Nephron progenitor cell (in vitro differentiated cells): ENCODE measurements at regions not wholly inside any gene's neighbourhood (a gene's known extent, or its start where the extent isn't known, plus 50 kb on each side); places are given as distances from the start of the nearest gene placed in this dataset.

ENCODE experiments used
- DNase-seq: peaks from one replicate; pipeline ENCODE4 v3.0.0; 2021
- H3K27ac Mint-ChIP-seq: 2 replicates; pipeline ENCODE4 v1.8.0; 2021; ENCODE audit warnings: mild to moderate bottlenecking, moderate library complexity, mixed read lengths
- H3K27me3 Mint-ChIP-seq: 2 replicates; pipeline ENCODE4 v1.8.0; 2021; ENCODE audit warnings: mild to moderate bottlenecking, low read depth, mixed read lengths; ENCODE audit not compliant: poor library complexity
- H3K36me3 Mint-ChIP-seq: 2 replicates; pipeline ENCODE4 v1.8.0; 2021; ENCODE audit warnings: low read depth, mixed read lengths
- H3K4me1 Mint-ChIP-seq: 2 replicates; pipeline ENCODE4 v1.8.0; 2021; ENCODE audit warnings: mixed read lengths
- H3K4me3 Mint-ChIP-seq: 2 replicates; pipeline ENCODE4 v1.8.0; 2021; ENCODE audit warnings: mild to moderate bottlenecking, moderate library complexity, mixed read lengths
- H3K9me3 Mint-ChIP-seq: 2 replicates; pipeline ENCODE4 v1.8.0; 2021; ENCODE audit warnings: mild to moderate bottlenecking, moderate library complexity, mixed read lengths
- CTCF ChIP-seq: fragments of 200-600 bp; sonication (generic); IDR thresholded peaks from 2 replicates; pipeline ENCODE4 v1.5.0; 2021; ENCODE audit warnings: antibody characterized with exemption

- Mint-ChIP-seq H3K4me1 (no peaks in the 10 kb centered on the region), H3K27me3 (peaks cover 24% of the 10 kb centered on the region), H3K9me3 (no peaks in the 10 kb centered on the region), H3K27ac (no peak overlapping the region), H3K4me3 (no peak overlapping the region), H3K36me3 (no peaks in the 10 kb centered on the region)
- no peak for TF ChIP-seq CTCF
- DNase-seq = no peak
These were observed 115.6 kb downstream of the GGTLC2 start for GRCh38 chr22:22759889-22760546.

GRCh38 chr22:22761606-22761962 is 117.2 kb downstream of the GGTLC2 start:
- H3K27me3 Mint-ChIP-seq = peaks cover 30% of the 10 kb centered on the region
- DNase-seq = no peak
- no peak for TF ChIP-seq CTCF
- no peak overlapping the region for H3K27ac Mint-ChIP-seq
- no peaks in the 10 kb centered on the region for H3K4me1 Mint-ChIP-seq
- H3K4me3 Mint-ChIP-seq = no peak overlapping the region
- H3K36me3 Mint-ChIP-seq = no peaks in the 10 kb centered on the region
- H3K9me3 Mint-ChIP-seq = no peaks in the 10 kb centered on the region

GRCh38 chr22:22761963-22762772 is 117.8 kb downstream of the GGTLC2 start:
- H3K36me3 Mint-ChIP-seq = no peaks in the 10 kb centered on the region
- no peak for DNase-seq
- H3K27ac Mint-ChIP-seq = no peak overlapping the region
- H3K4me1 Mint-ChIP-seq = no peaks in the 10 kb centered on the region
- peaks cover 35% of the 10 kb centered on the region for H3K27me3 Mint-ChIP-seq
- no peak for TF ChIP-seq CTCF
- H3K4me3 Mint-ChIP-seq = no peak overlapping the region
- H3K9me3 Mint-ChIP-seq = no peaks in the 10 kb centered on the region

- no peak overlapping the region for H3K27ac Mint-ChIP-seq
- H3K4me1 Mint-ChIP-seq = no peaks in the 10 kb centered on the region
- no peak for TF ChIP-seq CTCF
- H3K9me3 Mint-ChIP-seq = no peaks in the 10 kb centered on the region
- DNase-seq = no peak
- H3K4me3 Mint-ChIP-seq = no peak overlapping the region
- peaks cover 46% of the 10 kb centered on the region for H3K27me3 Mint-ChIP-seq
- H3K36me3 Mint-ChIP-seq = no peaks in the 10 kb centered on the region
These were observed 119.1 kb downstream of the GGTLC2 start for GRCh38 chr22:22763512-22763911.

- peaks cover 51% of the 10 kb centered on the region for H3K27me3 Mint-ChIP-seq
These were observed 119.7 kb downstream of the GGTLC2 start for GRCh38 chr22:22764085-22764484.

More at GRCh38 chr22:22764085-22764484, 119.7 kb downstream of the GGTLC2 start:
- TF ChIP-seq CTCF = no peak
- Mint-ChIP-seq H3K36me3 (no peaks in the 10 kb centered on the region), H3K4me3 (no peak overlapping the region), H3K9me3 (no peaks in the 10 kb centered on the region), H3K27ac (no peak overlapping the region), H3K4me1 (no peaks in the 10 kb centered on the region)
- no peak for DNase-seq
